ENCODE measurements at regions not wholly inside any gene's neighbourhood (a gene's known extent, or its start where the extent isn't known, plus 50 kb on each side); places are given as distances from the start of the nearest gene placed in this dataset.

GRCh38 chr11:115845872-115846271 is 341.7 kb upstream of the CADM1 start:
- no peak for DNase-seq (ENCODE audit: low read depth)

GRCh38 chr11:115843685-115844084 is 339.5 kb upstream of the CADM1 start:
- DNase-seq (ENCODE audit: low read depth): no peak

- no peak for DNase-seq (ENCODE audit: low read depth)
Measured at GRCh38 chr11:115843111-115843510, 338.9 kb upstream of the CADM1 start.

- no peak for DNase-seq (ENCODE audit: low read depth)
Measured at GRCh38 chr11:115820026-115820425, 315.8 kb upstream of the CADM1 start.

GRCh38 chr11:115819014-115819413 is 314.8 kb upstream of the CADM1 start:
- DNase-seq (ENCODE audit: low read depth): no peak

GRCh38 chr11:115817844-115818468 is 313.7 kb upstream of the CADM1 start:
- DNase-seq (ENCODE audit: low read depth): no peak

GRCh38 chr11:115808351-115808940 is 304.2 kb upstream of the CADM1 start:
- no peak for DNase-seq (ENCODE audit: low read depth)

GRCh38 chr11:115806056-115806455 is 301.8 kb upstream of the CADM1 start:
- DNase-seq (ENCODE audit: low read depth): no peak

- no peak for DNase-seq (ENCODE audit: low read depth)
Measured at GRCh38 chr11:115803073-115803740, 299.0 kb upstream of the CADM1 start.

- no peak for DNase-seq (ENCODE audit: low read depth)
Measured at GRCh38 chr11:115802641-115803040, 298.4 kb upstream of the CADM1 start.

GRCh38 chr11:115792903-115793302 is 288.7 kb upstream of the CADM1 start:
- no peak for DNase-seq (ENCODE audit: low read depth)

- DNase-seq (ENCODE audit: low read depth): no peak
Measured at GRCh38 chr11:115787302-115787701, 283.1 kb upstream of the CADM1 start.

GRCh38 chr11:115784796-115785521 is 280.7 kb upstream of the CADM1 start:
- DNase-seq (ENCODE audit: low read depth): no peak

- no peak for DNase-seq (ENCODE audit: low read depth)
Measured at GRCh38 chr11:115780646-115781362, 276.6 kb upstream of the CADM1 start.

GRCh38 chr11:115778928-115779650 is 274.9 kb upstream of the CADM1 start:
- DNase-seq (ENCODE audit: low read depth): no peak

- no peak for DNase-seq (ENCODE audit: low read depth)
Measured at GRCh38 chr11:115776916-115777315, 272.7 kb upstream of the CADM1 start.

GRCh38 chr11:115775846-115776245 is 271.6 kb upstream of the CADM1 start:
- no peak for DNase-seq (ENCODE audit: low read depth)

GRCh38 chr11:115774756-115775155 is 270.5 kb upstream of the CADM1 start:
- DNase-seq (ENCODE audit: low read depth): no peak

GRCh38 chr11:115769891-115770290 is 265.7 kb upstream of the CADM1 start:
- DNase-seq (ENCODE audit: low read depth): no peak

- no peak for DNase-seq (ENCODE audit: low read depth)
Measured at GRCh38 chr11:115767883-115768282, 263.7 kb upstream of the CADM1 start.

GRCh38 chr11:115767047-115767802 is 263.0 kb upstream of the CADM1 start:
- DNase-seq (ENCODE audit: low read depth): no peak

Data from iris pigment epithelial cell (primary cell).